GM12878 (cell line): ENCODE measurements at regions not wholly inside any gene's neighbourhood (a gene's known extent, or its start where the extent isn't known, plus 50 kb on each side); places are given as distances from the start of the nearest gene placed in this dataset.

Experiments used
- ATAC-seq: fragments of 200-7000 bp; cut with Tn5 transposase; 3 replicates; pipeline ENCODE4 v1.9.1; 2020; ENCODE audit warnings: mild to moderate bottlenecking, moderate library complexity
- BruUV-seq: library from RNA; stranded (reverse); fragments of 400-500 nt; replicated peaks from 2 replicates; lab custom pipeline; 2021; lab: Mats Ljungman, UMichigan
- CTCF ChIA-PET: fragments of 300-600 bp; sonication (Branson Sonifier 250); formaldehyde crosslinking; extraction: SDS; loops from one replicate; lab custom pipeline; 2021; ENCODE audit warnings: inconsistent platforms; lab: Yijun Ruan, JAX
- POLR2A ChIA-PET: fragments of 350-600 bp; formaldehyde crosslinking; extraction: SDS; loops from one replicate; lab custom pipeline; 2021; ENCODE audit warnings: inconsistent platforms; lab: Charles Lee
- RAD21 ChIA-PET: fragments of 300-600 bp; sonication (Branson Sonifier 250); formaldehyde crosslinking; loops from one replicate; lab custom pipeline; 2023; ENCODE audit warnings: antibody characterized with exemption; ENCODE audit not compliant: unreplicated experiment; lab: Charles Lee
- SMC1A ChIA-PET: fragments of 300-600 bp; sonication (Branson Sonifier 250); formaldehyde crosslinking; loops from one replicate; lab custom pipeline; 2023; ENCODE audit not compliant: unreplicated experiment, uncharacterized antibody; lab: Charles Lee
- DNase-seq: peaks from one replicate; pipeline ENCODE4 v3.0.0-alpha.2; 2011; ENCODE audit warnings: low read depth, low spot score
- FAIRE-seq: peaks from 3 replicates; lab custom pipeline; 2011; peaks lifted over from hg19 to GRCh38; lab: Jason Lieb, UNC
- H2AFZ ChIP-seq: 2 replicates; pipeline ENCODE4 v1.6.0; 2011; ENCODE audit warnings: low read depth, low read length, control low read depth; ENCODE audit not compliant: control insufficient read depth
- H3K27ac ChIP-seq: 2 replicates; pipeline ENCODE4 v1.5.1; 2011; ENCODE audit warnings: control low read depth; ENCODE audit not compliant: control insufficient read depth, insufficient read depth
- H3K27me3 ChIP-seq, 2 experiments: replicated peaks in 1 of 2; 2 replicates each; pipeline versions ENCODE4 v1.6.0 to v1.6.1; 2011; ENCODE audit warnings: low read length in 1 of 2; ENCODE audit not compliant: control insufficient read depth in 2 of 2, insufficient read depth in 2 of 2
- H3K36me3 ChIP-seq, 2 experiments: 2 replicates each; pipeline ENCODE4 v1.5.1; 2011; ENCODE audit warnings: low read length in 1 of 2; ENCODE audit not compliant: control insufficient read depth in 2 of 2, insufficient read depth in 2 of 2
- H3K4me1 ChIP-seq: 2 replicates; pipeline ENCODE4 v1.6.1; 2011; ENCODE audit warnings: mild to moderate bottlenecking, low read length, moderate library complexity, mixed read lengths; ENCODE audit not compliant: control insufficient read depth, insufficient read depth
- H3K4me2 ChIP-seq: 2 replicates; pipeline ENCODE4 v1.6.0; 2011; ENCODE audit warnings: control low read depth; ENCODE audit not compliant: control insufficient read depth, insufficient read depth
- H3K4me3 ChIP-seq: fragments of 200-600 bp; sonication (generic); 2 replicates; pipeline ENCODE4 v1.5.1; 2016
- H3K79me2 ChIP-seq: 2 replicates; pipeline ENCODE4 v1.6.0; 2011; ENCODE audit warnings: low read length; ENCODE audit not compliant: control insufficient read depth, insufficient read depth
- H3K9ac ChIP-seq: 2 replicates; pipeline ENCODE4 v1.8.0; 2011; ENCODE audit warnings: low read length, control low read depth, mixed read lengths; ENCODE audit not compliant: control insufficient read depth, insufficient read depth
- H3K9me3 ChIP-seq: replicated peaks from 3 replicates; pipeline ENCODE4 v1.5.1; 2011; ENCODE audit warnings: mild to moderate bottlenecking, low read length; ENCODE audit not compliant: control insufficient read depth, insufficient read depth
- H4K20me1 ChIP-seq: 2 replicates; pipeline ENCODE4 v1.6.0; 2011; ENCODE audit not compliant: control insufficient read depth, insufficient read depth
- IKZF1 ChIP-seq: fragments of 450-650 bp; conservative IDR thresholded peaks from 2 replicates; pipeline ENCODE4 v1.6.1; 2017; ENCODE audit warnings: antibody characterized with exemption, mild to moderate bottlenecking
- MLLT1 ChIP-seq: fragments of 450-650 bp; IDR thresholded peaks from 2 replicates; pipeline ENCODE4 v1.6.1; 2016; ENCODE audit warnings: mild to moderate bottlenecking
- MTA3 ChIP-seq: IDR thresholded peaks from 2 replicates; pipeline ENCODE4 v1.6.1; 2012; ENCODE audit warnings: low read length, inconsistent platforms, borderline replicate concordance
- SMARCA5 ChIP-seq: fragments of 450-650 bp; IDR thresholded peaks from 2 replicates; pipeline ENCODE4 v1.6.1; 2017; ENCODE audit warnings: mild to moderate bottlenecking
- SMC3 ChIP-seq: IDR thresholded peaks from 2 replicates; pipeline ENCODE4 v1.6.1; 2011; ENCODE audit warnings: low read length, improper control_type of control experiment, borderline replicate concordance
- STAT3 ChIP-seq: IDR thresholded peaks from 2 replicates; pipeline ENCODE4 v1.6.1; 2011; ENCODE audit warnings: low read depth, low read length, improper control_type of control experiment
- TBL1XR1 ChIP-seq: IDR thresholded peaks from 2 replicates; pipeline ENCODE4 v1.6.1; 2012; ENCODE audit warnings: low read depth, low read length, improper control_type of control experiment
- WGBS: methylation state at CpG from one replicate; pipeline ENCODE4 v1.1.6; 2016; ENCODE audit warnings: low lambda C conversion rate; ENCODE audit not compliant: insufficient replicate concordance, insufficient coverage; ENCODE audit errors: missing lambda C conversion rate; 5-methylcytosine and 5-hydroxymethylcytosine counted together
- in situ Hi-C: fragments of 300-500 bp; cut with MboI; formaldehyde crosslinking; loops from 9 replicates; pipeline ENCODE4 v1.14.3; 2018; ENCODE audit warnings: mixed read lengths
- intact Hi-C: fragments of 100-400 bp; cut with micrococcal nuclease; formaldehyde crosslinking; loops from one replicate; pipeline ENCODE4 v1.14.2; 2022; ENCODE audit not compliant: unreplicated experiment
- TF ChIP-seq, protein P1 (sequence below): IDR thresholded peaks from 2 replicates; pipeline ENCODE4 v1.6.1; 2011; ENCODE audit warnings: mild to moderate bottlenecking, low read depth, low read length, moderate library complexity; ENCODE audit not compliant: insufficient replicate concordance
- TF ChIP-seq, protein P2 (sequence below): fragments of 150-350 bp; IDR thresholded peaks from 2 replicates; pipeline ENCODE4 v1.6.1; 2014; ENCODE audit warnings: mild to moderate bottlenecking, low read depth, low read length
- TF ChIP-seq, protein P3 (sequence below): fragments of 450-650 bp; IDR thresholded peaks from 2 replicates; pipeline ENCODE4 v1.6.1; 2017; ENCODE audit warnings: low read depth, mild to moderate bottlenecking, moderate library complexity

GRCh38 chr1:17982197-17982596, 125.4 kb upstream of the IGSF21 start:
- Histone ChIP-seq H3K27ac (no peak overlapping the region), H3K4me2 (no peak overlapping the region), H3K36me3 (no peaks in the 10 kb centered on the region), H3K4me1 (no peaks in the 10 kb centered on the region), H2AFZ (no peak overlapping the region), H3K9me3 (no peaks in the 10 kb centered on the region), H3K4me3 (no peak overlapping the region), H4K20me1 (no peaks in the 10 kb centered on the region), H3K9ac (no peak overlapping the region), H3K79me2 (no peaks in the 10 kb centered on the region), H3K27me3 (no peaks in the 10 kb centered on the region)
- no TSS peak for BruUV-seq
- WGBS, result 54% methylated on average over 6 of the region's 6 CpGs
- no peak for ATAC-seq
- SMC1A ChIA-PET, result no interaction called here
- DNase-seq, result no peak
- intact Hi-C loops (no loop called here), in situ Hi-C loops (no loop called here)
- no peak for TF ChIP-seq SMARCA5
- no peak for TF ChIP-seq MLLT1
- TF ChIP-seq STAT3, result no peak
- TF ChIP-seq SMC3, result no peak
- no peak for TF ChIP-seq MTA3
- TF ChIP-seq, protein P1, sequence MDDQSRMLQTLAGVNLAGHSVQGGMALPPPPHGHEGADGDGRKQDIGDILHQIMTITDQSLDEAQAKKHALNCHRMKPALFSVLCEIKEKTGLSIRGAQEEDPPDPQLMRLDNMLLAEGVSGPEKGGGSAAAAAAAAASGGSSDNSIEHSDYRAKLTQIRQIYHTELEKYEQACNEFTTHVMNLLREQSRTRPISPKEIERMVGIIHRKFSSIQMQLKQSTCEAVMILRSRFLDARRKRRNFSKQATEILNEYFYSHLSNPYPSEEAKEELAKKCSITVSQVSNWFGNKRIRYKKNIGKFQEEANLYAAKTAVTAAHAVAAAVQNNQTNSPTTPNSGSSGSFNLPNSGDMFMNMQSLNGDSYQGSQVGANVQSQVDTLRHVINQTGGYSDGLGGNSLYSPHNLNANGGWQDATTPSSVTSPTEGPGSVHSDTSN, result no peak
- TF ChIP-seq TBL1XR1, result no peak
- TF ChIP-seq IKZF1, result no peak
- TF ChIP-seq, protein P2, sequence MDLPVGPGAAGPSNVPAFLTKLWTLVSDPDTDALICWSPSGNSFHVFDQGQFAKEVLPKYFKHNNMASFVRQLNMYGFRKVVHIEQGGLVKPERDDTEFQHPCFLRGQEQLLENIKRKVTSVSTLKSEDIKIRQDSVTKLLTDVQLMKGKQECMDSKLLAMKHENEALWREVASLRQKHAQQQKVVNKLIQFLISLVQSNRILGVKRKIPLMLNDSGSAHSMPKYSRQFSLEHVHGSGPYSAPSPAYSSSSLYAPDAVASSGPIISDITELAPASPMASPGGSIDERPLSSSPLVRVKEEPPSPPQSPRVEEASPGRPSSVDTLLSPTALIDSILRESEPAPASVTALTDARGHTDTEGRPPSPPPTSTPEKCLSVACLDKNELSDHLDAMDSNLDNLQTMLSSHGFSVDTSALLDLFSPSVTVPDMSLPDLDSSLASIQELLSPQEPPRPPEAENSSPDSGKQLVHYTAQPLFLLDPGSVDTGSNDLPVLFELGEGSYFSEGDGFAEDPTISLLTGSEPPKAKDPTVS, result no peak
- TF ChIP-seq, protein P3, sequence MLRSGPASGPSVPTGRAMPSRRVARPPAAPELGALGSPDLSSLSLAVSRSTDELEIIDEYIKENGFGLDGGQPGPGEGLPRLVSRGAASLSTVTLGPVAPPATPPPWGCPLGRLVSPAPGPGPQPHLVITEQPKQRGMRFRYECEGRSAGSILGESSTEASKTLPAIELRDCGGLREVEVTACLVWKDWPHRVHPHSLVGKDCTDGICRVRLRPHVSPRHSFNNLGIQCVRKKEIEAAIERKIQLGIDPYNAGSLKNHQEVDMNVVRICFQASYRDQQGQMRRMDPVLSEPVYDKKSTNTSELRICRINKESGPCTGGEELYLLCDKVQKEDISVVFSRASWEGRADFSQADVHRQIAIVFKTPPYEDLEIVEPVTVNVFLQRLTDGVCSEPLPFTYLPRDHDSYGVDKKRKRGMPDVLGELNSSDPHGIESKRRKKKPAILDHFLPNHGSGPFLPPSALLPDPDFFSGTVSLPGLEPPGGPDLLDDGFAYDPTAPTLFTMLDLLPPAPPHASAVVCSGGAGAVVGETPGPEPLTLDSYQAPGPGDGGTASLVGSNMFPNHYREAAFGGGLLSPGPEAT, result no peak
- FAIRE-seq, result no peak
- RAD21 ChIA-PET, result no interaction called here
- POLR2A ChIA-PET, result no interaction called here
- CTCF ChIA-PET, result interaction anchor here (0.8 kb wide), 1 partner anchor 10 kb away, joined by 3 read pairs; no protein-coding TSS in a partner anchor
